Prostate gland (tissue), 2 donors: ENCODE measurements at regions not wholly inside any gene's neighbourhood (a gene's known extent, or its start where the extent isn't known, plus 50 kb on each side); places are given as distances from the start of the nearest gene placed in this dataset.

Experiments
- DNase-seq: peaks from one replicate; pipeline ENCODE4 v3.0.0-alpha.2; 2019; ENCODE audit warnings: low spot score
- H3K27ac ChIP-seq, 2 donors: fragments of 200-600 bp; sonication (generic); 2 replicates each; pipeline ENCODE4 v1.5.1; 2017 to 2019
- H3K27me3 ChIP-seq: fragments of 200-600 bp; sonication (generic); replicated peaks from 2 replicates; pipeline ENCODE4 v1.5.1; 2019; ENCODE audit not compliant: insufficient read depth
- H3K36me3 ChIP-seq, 2 donors: fragments of 200-600 bp; sonication (generic); 1 replicate in 1 of 2; 2 replicates in 1 of 2; pipeline versions ENCODE4 v1.5.1 to v1.8.1; 2017 to 2019
- H3K4me1 ChIP-seq: fragments of 200-600 bp; sonication (generic); replicated peaks from 2 replicates; pipeline ENCODE4 v1.5.1; 2019
- H3K4me3 ChIP-seq, 2 donors: fragments of 200-600 bp; sonication (generic); 2 replicates each; pipeline ENCODE4 v1.5.1; 2017 to 2019
- H3K9me3 ChIP-seq: fragments of 200-600 bp; sonication (generic); 2 replicates; pipeline ENCODE4 v1.5.1; 2017
- POLR2A ChIP-seq: fragments of 450-650 bp; IDR thresholded peaks from one replicate; pipeline ENCODE4 v1.6.1; 2016; ENCODE audit warnings: antibody characterized with exemption, mild to moderate bottlenecking
- POLR2AphosphoS5 ChIP-seq: sonication (generic); formaldehyde crosslinking; IDR thresholded peaks from one replicate; pipeline ENCODE4 v1.6.1; 2017; ENCODE audit warnings: antibody characterized with exemption
- WGBS: methylation state at CpG from one replicate; pipeline ENCODE4 v1.1.5; 2018; 5-methylcytosine and 5-hydroxymethylcytosine counted together
- intact Hi-C: fragments of 100-400 bp; cut with DNase I; formaldehyde crosslinking; loops from one replicate; pipeline ENCODE4 v1.14.2; 2022
- TF ChIP-seq, protein P1 (sequence below), 4 experiments: fragments of 200-600 bp in 2 of 4; fragments of 450-650 bp in 2 of 4; sonication (generic) in 2 of 4; IDR thresholded peaks; 1 replicate in 3 of 4; 2 replicates in 1 of 4; pipeline ENCODE4 v1.5.1; 2016 to 2019; ENCODE audit warnings: antibody characterized with exemption in 4 of 4, mild to moderate bottlenecking in 2 of 4, moderate library complexity in 2 of 4

DNA sequence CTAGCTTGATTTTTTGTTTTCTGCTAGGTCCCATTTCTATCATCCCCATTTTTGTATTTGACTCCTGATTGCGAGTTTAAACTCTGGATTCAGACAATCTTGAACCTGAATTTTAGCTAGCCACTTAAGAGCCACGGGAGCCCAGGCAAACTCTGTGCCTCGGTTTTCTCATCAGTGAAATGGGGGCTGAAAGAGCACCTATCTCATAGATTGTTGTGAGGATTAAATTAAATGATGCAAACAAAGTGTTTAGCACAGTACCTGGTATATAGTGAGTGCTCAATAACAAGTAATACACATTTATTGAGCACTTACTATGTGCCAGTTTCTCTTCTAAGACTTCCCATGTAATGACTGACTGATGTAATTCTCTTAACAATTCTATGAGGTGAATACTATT, 158.1 kb upstream of the POU3F1 start:
- intact Hi-C loops, result no loop called here
- 99% methylated on average over 3 of the region's 3 CpGs for WGBS
- H3K4me1 ChIP-seq, result no peaks in the 10 kb centered on the region

DNA sequence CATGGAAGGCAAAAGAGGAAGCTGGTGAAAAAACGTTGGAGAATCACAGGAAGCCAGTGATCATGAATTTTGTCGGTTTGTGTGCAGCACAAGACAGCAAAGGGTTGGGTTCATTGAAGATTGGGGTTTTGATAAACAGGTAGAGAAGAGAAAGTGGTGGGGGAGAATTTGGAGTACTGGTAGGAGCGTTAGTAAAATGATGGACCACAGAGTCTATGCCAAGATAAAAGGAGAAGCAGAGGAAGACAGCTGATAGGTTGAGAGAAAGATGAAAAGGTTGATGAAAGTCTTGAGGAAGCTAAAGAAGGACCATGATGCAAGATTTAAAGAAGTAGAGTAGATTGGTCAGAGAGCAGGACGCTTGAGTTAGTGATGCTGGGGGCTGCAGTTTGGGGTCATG, 156.8 kb upstream of the POU3F1 start:
- TF ChIP-seq POLR2A (no peak), POLR2AphosphoS5 (no peak)
- TF ChIP-seq, protein P1, sequence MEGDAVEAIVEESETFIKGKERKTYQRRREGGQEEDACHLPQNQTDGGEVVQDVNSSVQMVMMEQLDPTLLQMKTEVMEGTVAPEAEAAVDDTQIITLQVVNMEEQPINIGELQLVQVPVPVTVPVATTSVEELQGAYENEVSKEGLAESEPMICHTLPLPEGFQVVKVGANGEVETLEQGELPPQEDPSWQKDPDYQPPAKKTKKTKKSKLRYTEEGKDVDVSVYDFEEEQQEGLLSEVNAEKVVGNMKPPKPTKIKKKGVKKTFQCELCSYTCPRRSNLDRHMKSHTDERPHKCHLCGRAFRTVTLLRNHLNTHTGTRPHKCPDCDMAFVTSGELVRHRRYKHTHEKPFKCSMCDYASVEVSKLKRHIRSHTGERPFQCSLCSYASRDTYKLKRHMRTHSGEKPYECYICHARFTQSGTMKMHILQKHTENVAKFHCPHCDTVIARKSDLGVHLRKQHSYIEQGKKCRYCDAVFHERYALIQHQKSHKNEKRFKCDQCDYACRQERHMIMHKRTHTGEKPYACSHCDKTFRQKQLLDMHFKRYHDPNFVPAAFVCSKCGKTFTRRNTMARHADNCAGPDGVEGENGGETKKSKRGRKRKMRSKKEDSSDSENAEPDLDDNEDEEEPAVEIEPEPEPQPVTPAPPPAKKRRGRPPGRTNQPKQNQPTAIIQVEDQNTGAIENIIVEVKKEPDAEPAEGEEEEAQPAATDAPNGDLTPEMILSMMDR (IDR thresholded peaks at IDR 0.05), result no peak
- no peak for DNase-seq
- 60% methylated on average over 4 of the region's 4 CpGs for WGBS
- Histone ChIP-seq H3K27me3 (peaks cover 2% of the 10 kb centered on the region), H3K4me1 (no peaks in the 10 kb centered on the region), H3K4me3 (no peak overlapping the region), H3K9me3 (no peaks in the 10 kb centered on the region), H3K27ac (no peak overlapping the region), H3K36me3 (no peaks in the 10 kb centered on the region)
- intact Hi-C loops, result no loop called here

More for the DNA sequence above, 158.1 kb upstream of the POU3F1 start:
- Histone ChIP-seq H3K36me3 (no peaks in the 10 kb centered on the region), H3K4me3 (no peak overlapping the region), H3K27me3 (no peaks in the 10 kb centered on the region), H3K9me3 (no peaks in the 10 kb centered on the region), H3K27ac (no peak overlapping the region)
- no peak for DNase-seq
- TF ChIP-seq, protein P1 (IDR thresholded peaks at IDR 0.05), result no peak
- TF ChIP-seq POLR2AphosphoS5, result no peak
- no peak for TF ChIP-seq POLR2A

DNA sequence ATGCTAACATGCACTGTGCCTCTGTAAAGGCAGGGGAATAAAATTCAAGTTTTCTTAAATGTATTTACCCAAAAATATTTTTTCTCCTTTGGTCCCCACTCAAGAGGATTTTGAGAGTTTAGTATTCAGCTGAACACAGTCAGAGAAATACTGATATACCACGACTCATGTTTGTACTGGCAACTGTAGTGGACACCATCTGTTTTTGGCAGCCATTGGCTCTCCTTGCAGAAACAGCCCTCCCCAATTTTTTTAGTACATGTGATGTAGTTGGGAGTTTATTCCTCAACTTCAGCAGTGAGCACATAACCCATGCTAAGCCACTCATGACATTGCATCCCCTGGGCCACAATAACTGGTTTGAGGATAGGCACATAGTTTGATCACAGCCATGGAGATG, 154.8 kb upstream of the POU3F1 start:
- H3K4me3 ChIP-seq, result no peak overlapping the region
- H3K36me3 ChIP-seq, result no peaks in the 10 kb centered on the region
- peaks cover 4% of the 10 kb centered on the region for H3K27me3 ChIP-seq
- no peaks in the 10 kb centered on the region for H3K4me1 ChIP-seq
- WGBS, result 40% methylated on average over 1 of the region's 1 CpG
- H3K27ac ChIP-seq, result no peak overlapping the region
- H3K9me3 ChIP-seq, result no peaks in the 10 kb centered on the region
- intact Hi-C loops, result no loop called here
- TF ChIP-seq, protein P1 (IDR thresholded peaks at IDR 0.05), result no peak
- no peak for DNase-seq

DNA sequence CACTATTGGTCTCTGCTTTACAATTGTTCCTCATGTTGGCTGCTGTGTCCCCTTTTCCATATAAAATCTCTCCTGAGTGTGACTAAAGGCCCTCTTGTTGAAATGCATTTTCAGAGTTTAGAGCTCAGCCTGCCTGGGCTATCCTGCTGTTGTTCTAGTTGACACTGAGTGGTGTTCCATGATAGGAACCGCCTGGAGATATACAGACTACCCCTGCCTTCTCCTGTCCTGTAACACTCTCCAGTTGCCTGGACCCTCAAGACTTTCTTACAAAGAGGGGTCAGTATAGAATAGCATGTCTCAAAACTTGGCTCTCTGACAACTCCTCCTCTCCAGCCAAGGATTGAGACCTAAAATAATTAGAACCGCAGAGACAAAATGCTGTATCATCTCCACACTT, 152.0 kb upstream of the POU3F1 start:
- DNase-seq, result no peak
- WGBS, result 72% methylated on average over 2 of the region's 2 CpGs
- Histone ChIP-seq H3K27me3 (peaks cover 4% of the 10 kb centered on the region), H3K27ac (no peak overlapping the region), H3K4me3 (no peak overlapping the region), H3K4me1 (no peaks in the 10 kb centered on the region), H3K9me3 (no peaks in the 10 kb centered on the region), H3K36me3 (no peaks in the 10 kb centered on the region)
- TF ChIP-seq POLR2AphosphoS5 (no peak), POLR2A (no peak)
- TF ChIP-seq, protein P1 (IDR thresholded peaks at IDR 0.05), result no peak
- intact Hi-C loops, result no loop called here

DNA sequence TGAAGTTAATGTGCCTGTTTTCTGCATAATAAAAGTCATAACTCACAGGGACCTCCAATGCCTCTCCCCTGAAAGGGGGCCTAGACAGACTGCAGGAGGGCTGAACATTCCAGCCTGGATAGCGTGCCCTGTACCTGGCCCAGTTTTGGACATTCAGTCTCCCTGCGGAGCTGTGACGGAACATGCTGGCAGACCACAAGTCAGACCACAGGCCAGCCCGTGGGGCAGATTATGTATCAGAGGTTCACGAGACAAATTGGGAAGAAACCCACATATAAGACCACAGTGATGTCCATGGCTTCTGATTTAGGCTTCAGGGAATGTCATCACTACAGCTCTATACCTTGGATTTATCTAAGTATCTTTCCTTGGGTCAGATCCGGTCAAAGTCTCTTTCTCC, 151.5 kb upstream of the POU3F1 start:
- 82% methylated on average over 6 of the region's 6 CpGs for WGBS
- no peak overlapping the region for H3K4me3 ChIP-seq
- no peaks in the 10 kb centered on the region for H3K36me3 ChIP-seq
- H3K27me3 ChIP-seq, result peaks cover 4% of the 10 kb centered on the region
- TF ChIP-seq, protein P1 (IDR thresholded peaks at IDR 0.05), result no peak
- TF ChIP-seq POLR2AphosphoS5, result no peak
- TF ChIP-seq POLR2A, result no peak
- no peak overlapping the region for H3K27ac ChIP-seq
- no peaks in the 10 kb centered on the region for H3K4me1 ChIP-seq
- intact Hi-C loops, result no loop called here
- no peak for DNase-seq
- H3K9me3 ChIP-seq, result no peaks in the 10 kb centered on the region
